Hepatocyte (in vitro differentiated cells): ENCODE measurements at regions not wholly inside any gene's neighbourhood (a gene's known extent, or its start where the extent isn't known, plus 50 kb on each side); places are given as distances from the start of the nearest gene placed in this dataset.

Source experiments
- EZH2 ChIP-seq: fragments of 200-600 bp; sonication (generic); IDR thresholded peaks from 2 replicates; pipeline ENCODE4 v1.6.1; 2016; ENCODE audit warnings: antibody characterized with exemption, mild to moderate bottlenecking, borderline replicate concordance
- EZH2phosphoT487 ChIP-seq: fragments of 200-600 bp; sonication (generic); IDR thresholded peaks from one replicate; pipeline ENCODE4 v1.6.1; 2018; ENCODE audit warnings: antibody characterized with exemption, mild to moderate bottlenecking, low read depth, moderate library complexity; ENCODE audit not compliant: unreplicated experiment, severe bottlenecking

- TF ChIP-seq EZH2phosphoT487 (no peak), EZH2 (no peak)
Observed at GRCh38 chr19:27955485-27956480, 1257.2 kb downstream of the UQCRFS1 start.
